ENCODE measurements at regions not wholly inside any gene's neighbourhood (a gene's known extent, or its start where the extent isn't known, plus 50 kb on each side); places are given as distances from the start of the nearest gene placed in this dataset.

GRCh38 chr7:17524746-17525145 lies 226.3 kb downstream of the AHR start:
- TF ChIP-seq CTCF (IDR thresholded peaks at IDR 0.05; ENCODE audit: insufficient read depth, low read length, poor library complexity, severe bottlenecking) (no peak), EZH2phosphoT487 (conservative IDR thresholded peaks at IDR 0.05; ENCODE audit: low read length) (no peak)
